K562 (cell line): ENCODE measurements at regions not wholly inside any gene's neighbourhood (a gene's known extent, or its start where the extent isn't known, plus 50 kb on each side); places are given as distances from the start of the nearest gene placed in this dataset.

ENCODE experiments used
- ATAC-seq: fragments of 200-7000 bp; cut with Tn5 transposase; 3 replicates; pipeline ENCODE4 v1.9.1; 2020; ENCODE audit warnings: moderate library complexity
- BruUV-seq: library from RNA; stranded (reverse); fragments of 400-500 nt; replicated peaks from 2 replicates; lab custom pipeline; 2021; lab: Mats Ljungman, UMichigan
- CTCF ChIA-PET: fragments of 300-600 bp; formaldehyde crosslinking; extraction: SDS; loops from one replicate; lab custom pipeline; 2021; ENCODE audit warnings: low intra/inter-chr PET ratio; lab: Yijun Ruan, JAX
- POLR2A ChIA-PET: fragments of 300-600, 350-650 bp; sonication (Branson Sonifier 250); formaldehyde crosslinking; extraction: SDS; loops from one replicate; lab custom pipeline; 2021; ENCODE audit warnings: antibody characterized with exemption, inconsistent platforms; lab: Yijun Ruan, JAX
- DNase-seq, 4 experiments: peaks; one replicate each; pipeline versions ENCODE4 v3.0.0 to v3.0.0-alpha.2; 2011 to 2018; ENCODE audit warnings: low spot score in 3 of 4, mixed read lengths in 3 of 4; ENCODE audit errors: extremely low read depth in 1 of 4
- FAIRE-seq: peaks from 2 replicates; lab custom pipeline; 2011; peaks lifted over from hg19 to GRCh38; lab: Jason Lieb, UNC
- H2AFZ ChIP-seq: 2 replicates; pipeline ENCODE4 v1.6.0; 2011; ENCODE audit warnings: low read depth, low read length, control low read depth, inconsistent platforms
- H3K27ac ChIP-seq: fragments of 200-600 bp; 3 replicates; pipeline ENCODE4 v1.8.0; 2011; ENCODE audit warnings: low read depth, mild to moderate bottlenecking, control low read depth, inconsistent platforms, low read length, moderate library complexity, mixed read lengths; ENCODE audit errors: extremely low read depth
- H3K27me3 ChIP-seq, 2 experiments: fragments of 300-600 bp in 1 of 2; 2 replicates in 1 of 2; 3 replicates in 1 of 2; pipeline versions ENCODE4 v1.6.0 to v1.8.0; 2011; ENCODE audit warnings: inconsistent platforms in 2 of 2, low read length in 2 of 2, mild to moderate bottlenecking in 1 of 2, mixed read lengths in 1 of 2, moderate library complexity in 1 of 2; ENCODE audit not compliant: control insufficient read depth in 2 of 2, insufficient read depth in 2 of 2
- H3K36me3 ChIP-seq: fragments of 300-600 bp; 3 replicates; pipeline ENCODE4 v1.8.0; 2011; ENCODE audit warnings: mild to moderate bottlenecking, low read length, inconsistent platforms; ENCODE audit not compliant: control insufficient read depth, insufficient read depth
- H3K4me1 ChIP-seq, 2 experiments: fragments of 200-600 bp in 1 of 2; replicated peaks in 1 of 2; 2 replicates in 1 of 2; 3 replicates in 1 of 2; pipeline versions ENCODE4 v1.5.1 to v1.8.0; 2011; ENCODE audit warnings: inconsistent platforms in 2 of 2, low read length in 2 of 2, mild to moderate bottlenecking in 1 of 2, mixed read lengths in 1 of 2, moderate library complexity in 1 of 2; ENCODE audit not compliant: control insufficient read depth in 2 of 2, insufficient read depth in 2 of 2
- H3K4me2 ChIP-seq: 2 replicates; pipeline ENCODE4 v1.6.1; 2011; ENCODE audit warnings: low read length, control low read depth, inconsistent platforms, mixed read lengths; ENCODE audit not compliant: insufficient read depth
- H3K4me3 ChIP-seq: fragments of 200-600 bp; sonication (generic), shearing (Covaris generic); 2 replicates; pipeline ENCODE4 v1.5.1; 2016; ENCODE audit warnings: control low read depth, inconsistent platforms
- H3K79me2 ChIP-seq: fragments of 200-600 bp; 3 replicates; pipeline ENCODE4 v1.8.0; 2011; ENCODE audit warnings: low read length, inconsistent platforms; ENCODE audit not compliant: control insufficient read depth, insufficient read depth
- H3K9ac ChIP-seq, 2 experiments: 2 replicates each; pipeline versions ENCODE4 v1.6.0 to v1.6.1; 2011; ENCODE audit warnings: low read depth in 2 of 2, low read length in 2 of 2, control low read depth in 1 of 2, inconsistent platforms in 1 of 2, mild to moderate bottlenecking in 1 of 2, mixed read lengths in 1 of 2; ENCODE audit not compliant: insufficient read depth in 1 of 2
- H3K9me1 ChIP-seq: one replicate; pipeline ENCODE4 v1.6.0; 2011; ENCODE audit warnings: inconsistent platforms, mild to moderate bottlenecking, low read length, moderate library complexity; ENCODE audit not compliant: control insufficient read depth, insufficient read depth
- H3K9me3 ChIP-seq: replicated peaks from 2 replicates; pipeline ENCODE4 v1.5.1; 2011; ENCODE audit warnings: low read depth, low read length, inconsistent platforms; ENCODE audit not compliant: control insufficient read depth, insufficient read depth
- H4K20me1 ChIP-seq: replicated peaks from 2 replicates; pipeline ENCODE4 v1.6.1; 2011; ENCODE audit warnings: low read length, inconsistent platforms, mixed read lengths; ENCODE audit not compliant: control insufficient read depth, insufficient read depth
- ARHGAP35 ChIP-seq: fragments of 450-650 bp; IDR thresholded peaks from 2 replicates; pipeline ENCODE4 v1.6.1; 2018; ENCODE audit not compliant: partially characterized antibody
- CEBPB ChIP-seq: fragments of 450-650 bp; IDR thresholded peaks from 2 replicates; pipeline ENCODE4 v1.6.1; 2016; ENCODE audit warnings: missing genetic modification characterization, missing compliant biosample characterization
- ETV5 ChIP-seq: sonication (generic); formaldehyde crosslinking; IDR thresholded peaks from 2 replicates; pipeline ENCODE4 v1.4.0; 2020; ENCODE audit warnings: low read depth, mild to moderate bottlenecking, missing genetic modification reagents
- MEIS2 ChIP-seq: fragments of 450-650 bp; IDR thresholded peaks from 2 replicates; pipeline ENCODE4 v1.6.1; 2014; ENCODE audit warnings: mild to moderate bottlenecking; ENCODE audit not compliant: partially characterized antibody
- SRSF7 ChIP-seq: fragments of 200-400 bp; formaldehyde crosslinking; optimal IDR thresholded peaks from 2 replicates; pipeline ENCODE3; 2017; ENCODE audit warnings: mild to moderate bottlenecking, low read depth, low read length
- THRAP3 ChIP-seq: fragments of 450-650 bp; IDR thresholded peaks from 2 replicates; pipeline ENCODE4 v1.6.1; 2016; ENCODE audit warnings: mild to moderate bottlenecking, inconsistent platforms, borderline replicate concordance
- ZNF75A ChIP-seq: fragments of 450-650 bp; formaldehyde crosslinking; IDR thresholded peaks from 2 replicates; pipeline ENCODE4 v1.4.0; 2020; ENCODE audit warnings: mild to moderate bottlenecking
- ZZZ3 ChIP-seq: fragments of 450-650 bp; IDR thresholded peaks from 2 replicates; pipeline ENCODE4 v1.6.1; 2016; ENCODE audit warnings: antibody characterized with exemption, mild to moderate bottlenecking, moderate library complexity
- WGBS: fragments of 100-300 bp; shearing (Covaris generic); methylation state at CpG from one replicate; pipeline ENCODE4 v1.1.6; 2016; ENCODE audit warnings: low coverage, mixed read lengths; ENCODE audit not compliant: insufficient coverage; ENCODE audit errors: missing lambda C conversion rate; 5-methylcytosine and 5-hydroxymethylcytosine counted together
- in situ Hi-C: fragments of 300-500 bp; cut with MboI; formaldehyde crosslinking; loops from 4 replicates; pipeline ENCODE4 v1.15.0; 2018; ENCODE audit warnings: inconsistent platforms, mixed read lengths
- intact Hi-C: fragments of 100-400 bp; cut with micrococcal nuclease; formaldehyde crosslinking; loops from 2 replicates; pipeline ENCODE4 v1.14.2; 2022
- TF ChIP-seq, protein P1 (sequence below): sonication (generic); formaldehyde crosslinking; IDR thresholded peaks from 2 replicates; pipeline ENCODE4 v1.9.0; 2022; ENCODE audit warnings: mild to moderate bottlenecking, missing genetic modification reagents
- TF ChIP-seq, protein P2 (sequence below): fragments of 250-450 bp; sonication (Bioruptor Pico); IDR thresholded peaks from 2 replicates; pipeline ENCODE4 v1.4.0; 2020

DNA sequence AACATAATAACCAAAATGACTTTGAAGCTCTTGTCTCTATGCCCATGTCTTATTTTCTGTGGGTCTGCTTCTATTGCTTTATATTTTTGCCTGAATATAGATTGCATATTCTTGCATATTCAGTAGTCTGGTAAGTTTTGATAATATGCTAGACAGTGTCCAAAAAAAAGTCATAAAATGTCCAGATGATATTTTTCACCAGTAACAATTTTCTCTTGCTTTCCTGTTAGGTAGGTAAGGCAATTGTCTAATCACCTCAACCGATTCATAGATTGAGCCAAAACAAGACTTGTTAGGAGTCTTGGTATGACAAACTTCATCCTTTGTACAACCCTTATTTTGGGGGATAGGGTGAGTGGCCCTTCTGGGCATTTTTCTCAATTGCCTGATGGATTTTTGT is 277.0 kb upstream of the NRP1 start:
- BruUV-seq, result no TSS peak
- ATAC-seq, result no peak
- no peak overlapping the region for H3K9ac ChIP-seq
- TF ChIP-seq SRSF7, result no peak
- no peak for TF ChIP-seq ETV5 (CRISPR knock-in tag)
- TF ChIP-seq MEIS2, result no peak
- no peak for TF ChIP-seq THRAP3
- no peak for TF ChIP-seq ZZZ3
- no peak for TF ChIP-seq ZNF75A (CRISPR knock-in tag)
- TF ChIP-seq, protein P1, sequence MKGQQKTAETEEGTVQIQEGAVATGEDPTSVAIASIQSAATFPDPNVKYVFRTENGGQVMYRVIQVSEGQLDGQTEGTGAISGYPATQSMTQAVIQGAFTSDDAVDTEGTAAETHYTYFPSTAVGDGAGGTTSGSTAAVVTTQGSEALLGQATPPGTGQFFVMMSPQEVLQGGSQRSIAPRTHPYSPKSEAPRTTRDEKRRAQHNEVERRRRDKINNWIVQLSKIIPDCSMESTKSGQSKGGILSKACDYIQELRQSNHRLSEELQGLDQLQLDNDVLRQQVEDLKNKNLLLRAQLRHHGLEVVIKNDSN, result no peak
- no peak for TF ChIP-seq CEBPB (tag)
- TF ChIP-seq, protein P2, sequence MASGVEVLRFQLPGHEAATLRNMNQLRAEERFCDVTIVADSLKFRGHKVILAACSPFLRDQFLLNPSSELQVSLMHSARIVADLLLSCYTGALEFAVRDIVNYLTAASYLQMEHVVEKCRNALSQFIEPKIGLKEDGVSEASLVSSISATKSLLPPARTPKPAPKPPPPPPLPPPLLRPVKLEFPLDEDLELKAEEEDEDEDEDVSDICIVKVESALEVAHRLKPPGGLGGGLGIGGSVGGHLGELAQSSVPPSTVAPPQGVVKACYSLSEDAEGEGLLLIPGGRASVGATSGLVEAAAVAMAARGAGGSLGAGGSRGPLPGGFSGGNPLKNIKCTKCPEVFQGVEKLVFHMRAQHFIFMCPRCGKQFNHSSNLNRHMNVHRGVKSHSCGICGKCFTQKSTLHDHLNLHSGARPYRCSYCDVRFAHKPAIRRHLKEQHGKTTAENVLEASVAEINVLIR (CRISPR knock-in tag), result no peak
- TF ChIP-seq ARHGAP35, result no peak
- 6% methylated on average over 1 of the region's 1 CpG for WGBS
- H3K4me2 ChIP-seq, result no peak overlapping the region
- H3K4me1 ChIP-seq, result no peaks in the 10 kb centered on the region
- intact Hi-C loops (no loop called here), in situ Hi-C loops (no loop called here)
- ChIA-PET POLR2A (interaction anchor here (1.4 kb wide), 1 partner anchor 40 kb away, joined by 3 read pairs; no protein-coding TSS in a partner anchor), CTCF (no interaction called here)
- H3K27me3 ChIP-seq, result no peaks in the 10 kb centered on the region
- DNase-seq, result no peak
- no peaks in the 10 kb centered on the region for H3K9me1 ChIP-seq
- no peaks in the 10 kb centered on the region for H4K20me1 ChIP-seq
- H3K36me3 ChIP-seq, result no peaks in the 10 kb centered on the region
- no peak overlapping the region for H3K4me3 ChIP-seq
- no peak overlapping the region for H2AFZ ChIP-seq
- no peak for FAIRE-seq
- no peaks in the 10 kb centered on the region for H3K79me2 ChIP-seq
- H3K9me3 ChIP-seq, result no peaks in the 10 kb centered on the region
- no peak overlapping the region for H3K27ac ChIP-seq
